Thyroid gland (tissue), 4 donors: ENCODE measurements at regions not wholly inside any gene's neighbourhood (a gene's known extent, or its start where the extent isn't known, plus 50 kb on each side); places are given as distances from the start of the nearest gene placed in this dataset.

Source experiments
- DNase-seq, 2 donors: peaks; one replicate each; pipeline ENCODE4 v3.0.0-alpha.2; 2019
- H3K27ac ChIP-seq, 3 donors: fragments of 200-600 bp; sonication (generic); 1 replicate in 2 of 3; 2 replicates in 1 of 3; pipeline ENCODE4 v1.5.1; 2016 to 2019; ENCODE audit warnings: mild to moderate bottlenecking in 1 of 3, moderate library complexity in 1 of 3
- H3K27me3 ChIP-seq: fragments of 200-600 bp; sonication (generic); one replicate; pipeline ENCODE4 v1.5.1; 2019
- H3K36me3 ChIP-seq, 2 donors: fragments of 200-600 bp; sonication (generic); one replicate each; pipeline ENCODE4 v1.5.1; 2016 to 2019
- H3K4me1 ChIP-seq, 2 donors: fragments of 200-600 bp; sonication (generic); one replicate each; pipeline ENCODE4 v1.5.1; 2017 to 2019
- H3K4me3 ChIP-seq, 3 donors: fragments of 200-600 bp; sonication (generic); replicated peaks in 1 of 3; 1 replicate in 2 of 3; 2 replicates in 1 of 3; pipeline ENCODE4 v1.5.1; 2016; ENCODE audit warnings: mild to moderate bottlenecking in 1 of 3
- H3K9me3 ChIP-seq: fragments of 200-600 bp; sonication (generic); one replicate; pipeline ENCODE4 v1.5.1; 2017
- POLR2A ChIP-seq, 2 donors: fragments of 450-650 bp; IDR thresholded peaks; one replicate each; pipeline ENCODE4 v1.6.1; 2017; ENCODE audit warnings: antibody characterized with exemption in 2 of 2, mild to moderate bottlenecking in 2 of 2, moderate library complexity in 1 of 2
- WGBS, 2 donors: methylation state at CpG; one replicate each; pipeline ENCODE4 v1.1.5; 2017; 5-methylcytosine and 5-hydroxymethylcytosine counted together
- intact Hi-C: fragments of 100-400 bp; cut with DNase I; formaldehyde crosslinking; loops from one replicate; pipeline ENCODE4 v1.15.1; 2023
- TF ChIP-seq, protein P1 (sequence below), 6 experiments: fragments of 200-600 bp in 3 of 6; fragments of 450-650 bp in 3 of 6; sonication (generic) in 3 of 6; IDR thresholded peaks; one replicate each; pipeline ENCODE4 v1.5.1; 2016 to 2019; ENCODE audit warnings: antibody characterized with exemption in 6 of 6, mild to moderate bottlenecking in 2 of 6, inconsistent platforms in 1 of 6, moderate library complexity in 1 of 6

DNA sequence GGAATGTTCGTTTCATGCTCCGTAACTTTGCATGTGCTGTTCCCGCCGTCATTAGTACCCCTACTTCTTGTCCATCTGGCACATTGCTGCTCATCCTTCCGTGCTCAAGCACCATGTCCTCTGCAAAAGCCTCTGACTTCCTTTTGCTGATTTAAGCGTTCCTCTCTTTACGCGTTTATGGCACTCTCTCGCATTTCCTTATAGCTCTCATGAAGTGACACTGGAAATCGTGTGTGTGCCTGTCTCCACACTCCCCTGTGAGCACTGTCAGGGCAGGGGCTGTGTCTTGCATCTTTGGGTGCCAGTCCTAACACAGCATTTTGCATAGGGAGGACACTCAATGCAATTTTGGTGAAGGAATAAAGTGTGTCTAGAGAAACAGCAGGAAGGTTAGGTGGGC lies 210.6 kb upstream of the FAT1 start:
- H3K9me3 ChIP-seq = no peaks in the 10 kb centered on the region
- H3K27ac ChIP-seq = no peak overlapping the region
- intact Hi-C loops = no loop called here
- 73 to 75% methylated on average over 10 of the region's 10 CpGs for WGBS, 2 donors
- no peaks in the 10 kb centered on the region for H3K27me3 ChIP-seq
- no peak for TF ChIP-seq POLR2A (IDR thresholded peaks at IDR 0.05)
- TF ChIP-seq, protein P1, sequence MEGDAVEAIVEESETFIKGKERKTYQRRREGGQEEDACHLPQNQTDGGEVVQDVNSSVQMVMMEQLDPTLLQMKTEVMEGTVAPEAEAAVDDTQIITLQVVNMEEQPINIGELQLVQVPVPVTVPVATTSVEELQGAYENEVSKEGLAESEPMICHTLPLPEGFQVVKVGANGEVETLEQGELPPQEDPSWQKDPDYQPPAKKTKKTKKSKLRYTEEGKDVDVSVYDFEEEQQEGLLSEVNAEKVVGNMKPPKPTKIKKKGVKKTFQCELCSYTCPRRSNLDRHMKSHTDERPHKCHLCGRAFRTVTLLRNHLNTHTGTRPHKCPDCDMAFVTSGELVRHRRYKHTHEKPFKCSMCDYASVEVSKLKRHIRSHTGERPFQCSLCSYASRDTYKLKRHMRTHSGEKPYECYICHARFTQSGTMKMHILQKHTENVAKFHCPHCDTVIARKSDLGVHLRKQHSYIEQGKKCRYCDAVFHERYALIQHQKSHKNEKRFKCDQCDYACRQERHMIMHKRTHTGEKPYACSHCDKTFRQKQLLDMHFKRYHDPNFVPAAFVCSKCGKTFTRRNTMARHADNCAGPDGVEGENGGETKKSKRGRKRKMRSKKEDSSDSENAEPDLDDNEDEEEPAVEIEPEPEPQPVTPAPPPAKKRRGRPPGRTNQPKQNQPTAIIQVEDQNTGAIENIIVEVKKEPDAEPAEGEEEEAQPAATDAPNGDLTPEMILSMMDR (IDR thresholded peaks at IDR 0.05) = no peak
- no peak for DNase-seq
- H3K36me3 ChIP-seq = no peaks in the 10 kb centered on the region
- H3K4me1 ChIP-seq = no peaks in the 10 kb centered on the region
- no peak overlapping the region for H3K4me3 ChIP-seq

DNA sequence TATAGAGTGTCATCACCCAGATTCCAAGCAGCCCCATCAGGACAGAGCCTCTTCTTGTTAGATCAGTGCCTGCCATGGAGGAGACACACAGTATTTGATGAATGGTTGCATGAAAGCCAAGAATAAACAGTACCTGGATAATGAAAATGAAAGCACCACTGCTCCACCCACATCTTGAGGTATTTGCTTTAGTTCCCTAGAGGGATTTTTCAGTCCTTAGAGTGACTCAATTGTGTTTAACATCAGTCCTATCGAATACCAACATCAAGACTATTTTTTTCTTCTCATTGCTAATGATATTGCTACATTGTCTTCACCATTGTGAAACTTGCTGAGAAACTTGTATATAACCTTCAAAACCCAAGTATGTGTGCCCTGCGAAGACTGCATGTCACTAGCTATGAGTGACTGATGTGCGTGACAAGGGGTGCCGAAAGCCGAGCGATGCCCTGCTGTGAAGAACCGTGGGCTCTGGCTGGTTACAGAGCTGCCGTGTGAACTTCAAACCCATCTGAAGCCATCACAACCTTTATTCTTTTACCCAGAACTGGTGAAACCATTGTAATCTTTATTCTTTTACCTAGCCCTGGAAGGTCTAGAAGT lies 211.3 kb upstream of the FAT1 start:
- WGBS, 2 donors = 95% methylated on average over 8 of the region's 8 CpGs
- no peak overlapping the region for H3K27ac ChIP-seq
- no peaks in the 10 kb centered on the region for H3K9me3 ChIP-seq
- no peaks in the 10 kb centered on the region for H3K27me3 ChIP-seq
- no peak for TF ChIP-seq POLR2A (IDR thresholded peaks at IDR 0.05)
- TF ChIP-seq, protein P1 (IDR thresholded peaks at IDR 0.05) = no peak
- no peak for DNase-seq
- no peaks in the 10 kb centered on the region for H3K36me3 ChIP-seq
- intact Hi-C loops = no loop called here
- no peak overlapping the region for H3K4me3 ChIP-seq
- no peaks in the 10 kb centered on the region for H3K4me1 ChIP-seq

DNA sequence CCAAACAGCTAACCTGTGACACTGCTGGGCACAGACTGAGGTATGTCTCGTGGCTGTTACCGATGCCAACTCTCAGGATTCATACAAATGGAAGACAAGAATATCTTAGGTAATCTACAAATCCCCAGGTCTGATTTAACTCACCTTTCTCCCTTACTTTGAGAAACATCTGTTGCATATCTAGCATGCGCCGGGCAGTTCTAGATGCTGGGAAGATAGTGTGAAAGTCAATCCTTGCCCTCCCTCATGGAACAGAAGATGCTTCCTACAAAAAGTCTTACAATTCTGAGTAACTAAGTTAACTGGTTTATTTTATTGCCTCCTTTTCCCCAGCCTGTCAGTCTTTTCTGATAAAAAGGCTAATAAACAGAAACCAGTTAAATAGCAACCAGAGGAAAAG lies 212.2 kb upstream of the FAT1 start:
- Histone ChIP-seq H3K27ac (no peak overlapping the region), H3K36me3 (no peaks in the 10 kb centered on the region), H3K9me3 (no peaks in the 10 kb centered on the region), H3K4me1 (no peaks in the 10 kb centered on the region), H3K4me3 (no peak overlapping the region), H3K27me3 (no peaks in the 10 kb centered on the region)
- DNase-seq = no peak
- WGBS, 2 donors = 90 to 94% methylated on average over 4 of the region's 4 CpGs
- no peak for TF ChIP-seq POLR2A (IDR thresholded peaks at IDR 0.05)
- TF ChIP-seq, protein P1 (IDR thresholded peaks at IDR 0.05) = no peak
- intact Hi-C loops = no loop called here

DNA sequence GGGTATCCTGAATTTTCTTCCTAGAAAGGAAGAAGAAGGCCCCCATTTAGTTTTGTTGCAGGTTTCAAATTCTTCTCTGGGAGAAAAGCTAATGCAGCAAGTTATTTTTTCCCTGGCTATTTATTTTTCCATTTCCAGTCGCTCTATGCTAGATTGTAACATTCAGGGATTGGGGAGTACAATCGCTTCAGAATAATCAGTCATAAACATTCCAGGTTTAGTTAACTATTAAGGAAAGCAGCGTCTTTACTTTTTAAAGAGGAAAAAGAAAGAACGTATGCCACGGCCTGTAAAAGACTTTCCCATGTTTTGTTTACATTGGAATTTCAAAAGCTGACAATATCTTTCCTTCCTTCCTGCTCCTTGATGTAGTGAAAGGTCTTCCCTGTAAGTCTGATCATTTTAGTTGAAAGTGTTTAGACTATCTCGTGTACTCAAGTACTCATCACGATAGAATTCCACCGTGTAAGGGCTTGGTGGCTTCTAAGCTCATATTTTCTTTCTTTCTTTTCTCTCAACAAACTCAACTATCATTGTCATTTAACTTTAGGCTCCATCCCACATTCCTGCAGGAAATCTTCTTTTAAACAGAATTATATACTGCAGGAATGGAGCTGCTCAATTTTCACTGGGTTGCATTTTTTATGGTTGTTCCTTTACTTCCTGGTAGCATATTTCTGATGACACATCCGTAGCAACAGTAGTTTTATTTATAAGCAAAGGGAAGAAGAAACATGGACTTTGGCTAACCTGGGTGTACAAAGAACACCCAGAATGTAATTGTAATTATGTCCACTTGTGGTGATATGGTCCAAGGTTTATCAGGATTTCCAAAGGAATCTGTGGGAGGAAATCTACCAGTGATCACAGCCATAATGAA lies 213.1 kb upstream of the FAT1 start:
- no peaks in the 10 kb centered on the region for H3K4me1 ChIP-seq
- H3K27ac ChIP-seq = no peak overlapping the region
- DNase-seq = no peak
- H3K4me3 ChIP-seq = no peak overlapping the region
- H3K27me3 ChIP-seq = no peaks in the 10 kb centered on the region
- no peaks in the 10 kb centered on the region for H3K9me3 ChIP-seq
- WGBS, 2 donors = 56 to 61% methylated on average over 9 of the region's 9 CpGs
- TF ChIP-seq, protein P1 (IDR thresholded peaks at IDR 0.05) = no peak
- TF ChIP-seq POLR2A (IDR thresholded peaks at IDR 0.05) = no peak
- intact Hi-C loops = no loop called here
- H3K36me3 ChIP-seq = no peaks in the 10 kb centered on the region

DNA sequence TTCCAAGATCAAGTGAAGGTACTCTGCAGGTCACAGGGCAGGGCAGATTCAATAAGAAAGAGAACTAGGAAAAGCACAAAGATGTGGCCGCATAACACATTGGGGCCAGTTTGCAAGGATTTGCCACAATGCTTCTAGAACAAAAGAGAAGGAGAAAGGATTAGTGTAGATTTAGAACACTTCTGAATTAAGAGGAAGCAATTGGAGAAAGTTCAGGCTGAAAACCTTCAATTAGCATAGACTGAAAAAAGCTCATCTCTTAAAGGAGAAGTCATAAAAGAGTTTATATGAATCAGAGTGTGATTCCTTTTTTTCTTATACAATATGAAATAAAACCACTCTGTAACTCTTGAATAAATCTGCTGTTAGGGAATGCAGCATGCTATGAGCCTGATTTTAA lies 215.6 kb upstream of the FAT1 start:
- intact Hi-C loops = no loop called here
- no peak for DNase-seq

More for the DNA sequence above, 215.6 kb upstream of the FAT1 start:
- no peaks in the 10 kb centered on the region for H3K9me3 ChIP-seq
- H3K36me3 ChIP-seq = no peaks in the 10 kb centered on the region
- H3K4me3 ChIP-seq = no peak overlapping the region
- no peaks in the 10 kb centered on the region for H3K27me3 ChIP-seq
- 97 to 100% methylated on average over 1 of the region's 1 CpG for WGBS, 2 donors
- H3K27ac ChIP-seq = no peak overlapping the region
- TF ChIP-seq, protein P1 (IDR thresholded peaks at IDR 0.05) = no peak
- TF ChIP-seq POLR2A (IDR thresholded peaks at IDR 0.05) = no peak
- H3K4me1 ChIP-seq = peaks cover 8 to 10% of the 10 kb centered on the region in 2 donors
